ENCODE measurements at regions not wholly inside any gene's neighbourhood (a gene's known extent, or its start where the extent isn't known, plus 50 kb on each side); places are given as distances from the start of the nearest gene placed in this dataset.

DNA sequence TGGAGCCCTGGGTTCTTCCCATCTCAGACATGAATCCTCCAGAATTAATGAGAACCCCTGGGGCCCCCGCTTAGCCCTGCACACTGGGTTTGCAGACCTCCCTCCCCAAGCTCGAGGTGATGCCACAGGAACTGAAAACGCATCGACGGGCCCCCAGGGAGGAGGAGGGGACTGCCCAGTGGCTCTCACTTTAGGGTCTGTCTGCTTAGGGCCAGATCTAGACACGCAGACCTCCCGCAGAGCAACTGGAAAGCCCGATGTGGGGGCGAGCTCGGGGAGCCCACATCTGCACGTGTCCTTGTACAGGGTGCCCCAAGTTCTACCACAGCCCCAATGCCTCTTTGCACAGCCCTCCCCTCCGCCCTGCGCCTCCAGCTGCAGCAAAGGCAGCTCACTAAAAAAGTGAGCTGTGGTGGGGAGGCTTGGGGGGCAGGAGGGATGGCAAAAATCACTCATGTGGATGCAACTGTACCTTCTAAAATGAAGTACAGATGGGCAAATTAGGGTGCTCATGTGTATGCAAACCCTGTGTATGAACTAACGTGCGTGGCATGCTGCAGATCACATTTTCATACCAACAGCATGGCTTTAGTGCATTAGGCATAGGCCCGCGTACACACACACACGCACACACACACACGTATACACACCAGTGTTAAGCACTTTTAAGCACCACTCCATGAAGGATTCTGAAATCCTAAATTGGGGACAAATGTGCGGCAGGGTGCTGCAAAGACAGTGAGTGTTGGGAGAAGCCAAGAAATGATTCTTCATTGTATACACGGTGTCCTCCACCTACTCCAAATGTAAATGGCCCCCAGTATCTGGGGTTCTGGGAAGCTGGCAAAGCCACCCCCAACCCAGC is 99.9 kb upstream of the MAP1LC3B2 start:
- DNase-seq (ENCODE audit: low read depth), result no peak

DNA sequence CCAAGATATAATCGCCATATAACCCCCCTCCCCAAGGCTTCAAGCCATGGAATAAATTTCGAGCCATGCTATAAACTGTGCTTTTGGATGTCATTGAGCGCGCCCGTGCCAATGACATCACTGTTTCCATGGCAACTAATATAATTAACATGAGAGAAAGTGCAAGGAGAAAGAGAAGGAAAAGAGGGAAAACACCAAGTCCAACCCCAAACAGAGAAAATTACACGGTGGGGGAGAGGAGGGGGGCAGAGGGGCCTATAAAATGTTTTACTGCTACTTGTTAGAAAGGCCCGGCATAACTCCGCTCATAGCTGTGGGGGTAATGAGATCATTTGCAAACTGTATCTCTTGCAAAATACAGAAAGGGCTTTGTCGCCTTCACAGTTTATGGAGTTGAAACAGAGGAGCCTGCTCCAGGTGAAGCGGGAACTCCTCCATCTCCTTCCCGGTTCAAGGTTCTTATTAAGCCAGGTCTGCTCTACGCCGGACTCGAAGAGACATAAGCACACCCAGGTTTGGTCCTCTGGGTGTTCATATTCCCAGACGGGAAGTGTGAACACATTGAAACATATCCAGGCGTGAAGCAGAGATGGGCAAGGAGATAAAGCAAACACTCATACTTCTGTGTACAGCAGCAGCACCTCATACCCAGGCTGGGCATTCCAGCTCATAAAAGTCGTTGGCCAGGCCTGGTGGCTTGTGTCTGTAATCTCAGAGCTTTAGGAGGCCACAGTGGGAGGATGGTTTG is 99.1 kb upstream of the MAP1LC3B2 start:
- no peak for DNase-seq (ENCODE audit: low read depth)

DNA sequence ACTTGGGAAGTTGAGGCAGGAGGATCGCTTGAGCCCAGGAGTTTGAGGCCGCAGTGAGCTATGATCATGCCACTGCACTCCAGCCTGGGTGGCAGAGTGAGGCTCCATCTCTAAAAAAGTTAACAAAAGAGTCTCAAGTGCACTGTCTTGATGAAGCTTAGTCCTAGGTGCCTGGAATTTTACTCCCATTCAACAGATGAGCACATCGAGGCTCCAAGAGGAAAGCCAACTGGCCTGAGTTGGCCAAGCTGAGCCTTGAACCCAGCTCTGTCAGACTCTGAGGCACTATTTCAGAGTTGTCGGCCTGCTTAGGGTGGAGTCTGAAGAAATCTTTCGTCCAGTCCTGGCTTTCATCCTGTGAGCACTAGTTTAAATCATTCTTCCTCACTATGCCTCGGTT is 98.1 kb upstream of the MAP1LC3B2 start:
- no peak for DNase-seq (ENCODE audit: low read depth)

DNA sequence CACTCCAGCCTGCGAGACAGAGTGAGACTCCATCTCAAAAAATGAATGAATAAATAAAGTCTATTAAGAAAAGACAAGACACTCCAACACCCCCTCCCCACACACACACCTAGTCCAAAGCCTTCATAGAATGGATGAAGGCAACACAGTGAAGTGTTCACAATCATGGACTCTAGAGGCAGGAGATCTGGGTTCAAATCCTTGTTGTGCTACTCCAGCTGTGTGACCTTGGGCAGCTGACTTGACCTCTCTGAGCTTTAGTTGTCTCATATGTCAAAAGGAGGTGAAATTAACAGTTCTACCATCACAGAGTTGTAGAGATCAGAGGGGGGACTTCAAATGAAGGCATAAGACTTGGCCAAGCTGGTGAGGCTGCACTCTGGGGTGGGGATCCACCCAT is 95.8 kb upstream of the MAP1LC3B2 start:
- DNase-seq (ENCODE audit: low read depth), result no peak

DNA sequence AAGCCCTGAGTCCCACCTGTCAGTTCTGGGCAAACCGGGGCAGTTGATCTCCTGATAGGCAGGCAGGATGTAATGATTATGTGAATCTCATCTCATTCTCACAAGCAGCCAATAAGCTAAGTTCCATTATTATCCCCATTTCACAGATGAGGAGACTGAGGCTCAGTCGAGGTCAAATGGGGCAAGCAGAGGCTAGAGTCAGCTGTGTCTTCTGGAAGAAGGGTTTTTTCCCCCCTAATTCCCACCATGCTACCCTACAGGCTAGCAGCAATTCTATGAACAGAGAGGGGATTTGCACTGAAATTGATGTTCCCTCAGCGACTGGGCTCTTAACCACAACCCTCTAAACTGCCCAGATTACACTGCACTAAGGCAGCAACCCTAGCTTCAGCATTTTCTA is 93.8 kb upstream of the MAP1LC3B2 start:
- no peak for DNase-seq (ENCODE audit: low read depth)

DNA sequence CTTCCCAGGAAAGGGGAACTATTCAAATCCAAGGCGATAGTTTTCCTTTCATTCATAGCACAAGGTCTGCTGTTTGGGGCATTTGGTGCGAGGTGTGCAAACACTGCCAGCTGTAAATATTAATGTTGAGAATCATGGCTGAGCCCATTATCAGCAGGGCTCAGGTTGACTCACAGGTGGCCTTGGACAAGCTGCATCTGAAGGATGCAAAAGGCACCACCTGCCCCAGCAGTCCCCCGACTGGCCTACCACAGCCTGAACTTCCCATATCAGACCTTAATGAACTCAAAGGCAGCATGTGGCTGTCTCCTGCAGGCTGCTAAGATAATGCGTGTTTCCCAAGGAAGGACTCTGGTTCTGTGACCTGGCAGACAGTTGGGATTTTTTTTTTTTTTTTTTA is 93.3 kb upstream of the MAP1LC3B2 start:
- no peak for DNase-seq (ENCODE audit: low read depth)

DNA sequence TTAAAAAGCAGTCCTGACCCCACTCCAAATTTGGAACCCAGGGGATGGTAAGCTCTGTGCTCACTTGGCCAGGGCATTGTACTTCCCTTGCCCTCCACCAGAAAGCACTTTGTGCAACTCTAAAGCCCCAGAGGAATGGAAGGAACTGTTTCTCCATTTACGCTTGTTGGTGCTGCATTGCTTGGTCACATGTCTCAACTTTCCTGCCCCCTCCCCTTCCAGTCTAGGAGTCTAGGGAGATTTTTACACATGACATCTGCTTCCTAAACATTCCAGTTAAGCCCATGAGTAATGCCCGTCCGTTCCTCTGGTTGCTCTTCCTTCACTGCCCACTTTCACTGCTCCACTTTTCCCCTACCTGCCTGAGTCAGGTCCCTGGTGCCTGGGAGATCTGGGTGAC is 92.6 kb upstream of the MAP1LC3B2 start:
- peak; percentile 75 for DNase-seq (ENCODE audit: low read depth)

DNA sequence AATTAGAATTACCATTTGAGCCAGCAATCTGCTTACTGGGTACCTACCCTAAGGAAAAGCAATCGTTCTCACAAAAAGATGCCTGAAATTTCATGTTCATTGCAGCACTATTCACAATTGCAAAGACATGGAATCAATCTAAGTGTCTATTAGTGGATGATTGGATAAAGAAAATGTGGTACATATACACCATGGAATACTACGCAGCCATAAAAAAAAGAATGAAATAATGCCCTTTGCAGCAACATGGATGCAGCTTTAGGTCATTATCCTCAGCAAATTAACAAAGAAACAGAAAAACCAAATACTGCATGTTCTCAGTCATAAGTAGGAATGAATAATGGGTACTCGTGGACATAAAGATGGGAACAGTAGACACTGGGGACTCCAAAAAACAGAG is 89.8 kb upstream of the MAP1LC3B2 start:
- no peak for DNase-seq (ENCODE audit: low read depth)

DNA sequence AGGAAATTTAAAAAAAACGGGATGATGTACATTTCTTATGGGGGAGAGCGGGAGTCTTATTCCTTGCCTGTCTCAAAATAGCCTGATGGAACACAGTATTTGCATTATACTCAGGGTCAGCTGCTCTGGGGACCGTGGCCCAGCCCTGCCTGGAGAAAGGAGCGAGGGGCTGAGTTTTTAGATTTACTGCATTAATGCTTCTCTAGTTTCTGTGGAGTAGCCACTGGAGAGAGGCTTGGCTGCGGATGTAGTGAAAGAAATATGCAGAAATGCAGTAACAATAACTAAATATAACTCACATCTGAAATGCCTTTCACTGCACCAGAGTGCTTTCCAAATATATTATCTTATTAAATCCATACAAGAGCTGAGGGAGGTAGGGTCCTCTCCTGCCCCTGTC is 87.6 kb upstream of the MAP1LC3B2 start:
- no peak for DNase-seq (ENCODE audit: low read depth)

DNA sequence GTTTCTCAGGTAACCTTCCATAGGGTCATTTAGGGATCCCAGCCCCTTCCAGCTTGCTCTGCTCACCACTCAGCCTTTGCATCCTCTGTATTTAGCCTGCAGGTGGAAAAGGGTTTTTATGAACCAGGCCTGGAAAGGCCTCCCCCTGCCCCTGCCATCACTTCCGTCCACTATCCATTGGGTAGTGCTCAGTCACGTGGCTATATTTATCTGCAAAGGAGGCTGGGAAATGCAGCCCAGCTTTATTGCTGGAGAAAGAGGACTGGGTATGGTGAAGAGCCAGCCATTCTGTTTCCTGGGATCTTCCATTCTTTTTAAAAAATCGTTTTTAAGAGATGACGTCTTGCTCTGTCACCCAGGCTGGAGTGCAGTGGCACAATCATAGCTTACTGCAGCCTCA is 87.0 kb upstream of the MAP1LC3B2 start:
- no peak for DNase-seq (ENCODE audit: low read depth)

DNA sequence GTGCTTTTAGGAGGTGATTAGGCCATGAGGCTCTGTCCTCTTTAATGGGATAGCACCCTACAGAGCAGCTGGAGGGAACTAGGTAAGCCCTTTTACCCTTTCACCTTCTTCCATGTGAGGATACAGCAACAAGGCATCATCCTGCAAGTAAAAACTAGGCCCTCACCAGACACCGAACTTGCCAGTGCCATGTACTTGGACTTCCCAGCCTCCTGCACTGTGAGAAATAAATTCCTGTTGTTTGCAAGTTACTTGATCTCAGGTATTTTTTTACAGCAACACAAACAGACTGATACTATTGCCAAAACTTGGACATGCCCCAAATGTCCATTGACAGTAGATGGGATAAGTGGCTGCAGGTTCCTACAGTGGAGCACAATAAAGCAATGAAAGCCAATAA is 85.8 kb upstream of the MAP1LC3B2 start:
- no peak for DNase-seq (ENCODE audit: low read depth)

DNA sequence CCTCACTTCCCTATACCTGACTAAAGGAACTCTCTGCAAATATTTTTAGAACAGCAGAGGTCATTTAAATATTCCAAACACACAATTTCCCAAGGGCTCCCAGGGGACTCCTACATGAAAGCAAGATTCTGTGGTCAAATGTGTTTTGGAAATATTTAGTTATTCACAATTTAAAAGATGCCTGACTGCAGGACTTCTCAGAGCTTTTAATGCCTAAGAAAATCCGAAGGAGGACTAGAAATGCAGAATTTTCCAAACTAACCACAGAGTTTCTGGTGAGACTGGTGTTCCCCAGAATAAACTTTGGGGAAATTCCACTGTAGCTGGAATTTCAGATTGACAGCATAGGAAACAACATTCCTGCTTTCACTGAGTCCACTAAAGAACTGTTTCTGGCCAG is 84.8 kb upstream of the MAP1LC3B2 start:
- no peak for DNase-seq (ENCODE audit: low read depth)

DNA sequence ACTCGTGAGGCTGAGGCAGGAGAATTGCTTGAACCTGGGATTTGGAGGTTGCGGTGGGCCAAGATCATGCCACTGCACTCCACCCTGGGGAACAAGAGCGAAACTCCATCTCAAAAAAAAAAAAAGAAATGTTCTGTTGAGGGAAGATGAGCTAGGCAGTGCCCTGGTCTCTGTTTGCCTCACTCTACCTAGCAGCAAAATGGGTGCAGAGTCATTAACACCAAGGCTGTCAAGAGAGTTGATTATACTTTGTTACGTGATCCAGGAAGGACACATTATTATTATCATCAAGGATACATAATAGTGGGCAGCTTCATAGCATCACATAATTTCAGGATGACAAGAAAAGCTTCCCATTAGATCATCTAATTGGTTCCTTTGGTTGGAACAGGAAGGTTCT is 84.3 kb upstream of the MAP1LC3B2 start:
- no peak for DNase-seq (ENCODE audit: low read depth)

DNA sequence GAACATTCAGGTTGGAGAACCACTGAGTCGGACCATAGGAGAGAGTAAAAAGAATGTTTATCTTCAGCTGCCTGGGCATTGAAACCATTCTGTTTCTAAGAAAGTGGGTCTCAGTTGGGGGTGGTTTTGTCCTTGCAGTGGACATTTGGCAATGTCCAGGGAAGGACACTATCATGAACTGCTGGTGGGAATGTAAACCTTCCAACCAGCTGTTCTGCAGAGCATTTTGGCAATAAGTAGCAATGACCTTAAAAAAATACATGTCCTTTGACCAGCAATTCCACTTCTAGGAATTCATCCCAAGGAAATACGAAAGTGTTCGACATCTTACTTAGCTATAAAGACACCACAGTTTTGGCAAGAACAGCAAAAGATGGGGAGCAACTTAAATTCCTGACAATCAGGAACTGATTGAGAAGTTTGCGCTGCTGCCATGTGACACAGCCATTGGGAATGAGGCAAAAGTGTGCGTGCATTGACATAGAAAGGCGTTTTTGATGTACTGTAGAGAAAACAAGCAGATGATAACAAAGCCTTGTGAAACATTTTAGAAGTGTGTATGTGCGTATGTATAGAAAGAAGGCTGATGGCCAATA is 82.9 kb upstream of the MAP1LC3B2 start:
- no peak for DNase-seq (ENCODE audit: low read depth)

DNA sequence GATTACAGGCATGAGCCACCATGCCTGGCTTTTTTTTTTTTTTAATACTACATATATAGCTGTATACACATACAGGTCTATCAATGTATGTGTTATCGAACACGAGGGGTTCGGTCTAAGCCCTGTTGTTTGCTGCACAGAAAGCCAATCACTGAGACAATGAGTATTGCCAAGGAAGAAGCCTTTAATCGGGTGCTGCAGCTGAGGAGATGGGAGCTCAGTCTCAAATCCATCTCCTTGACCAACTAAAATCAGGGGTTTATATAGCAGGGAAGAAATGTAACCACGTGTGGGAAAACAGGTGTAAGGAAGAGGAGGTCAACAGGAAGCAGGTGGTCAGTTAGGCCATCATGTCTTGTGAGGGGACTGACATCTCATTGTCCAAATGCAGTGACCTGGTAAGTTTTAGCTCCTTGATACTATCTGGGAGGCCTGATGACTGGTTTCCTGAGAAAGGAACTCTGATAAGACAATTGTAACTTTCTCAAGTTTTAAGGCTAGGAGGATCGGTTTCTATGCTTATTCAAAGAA is 80.9 kb upstream of the MAP1LC3B2 start:
- DNase-seq (ENCODE audit: low read depth), result no peak

DNA sequence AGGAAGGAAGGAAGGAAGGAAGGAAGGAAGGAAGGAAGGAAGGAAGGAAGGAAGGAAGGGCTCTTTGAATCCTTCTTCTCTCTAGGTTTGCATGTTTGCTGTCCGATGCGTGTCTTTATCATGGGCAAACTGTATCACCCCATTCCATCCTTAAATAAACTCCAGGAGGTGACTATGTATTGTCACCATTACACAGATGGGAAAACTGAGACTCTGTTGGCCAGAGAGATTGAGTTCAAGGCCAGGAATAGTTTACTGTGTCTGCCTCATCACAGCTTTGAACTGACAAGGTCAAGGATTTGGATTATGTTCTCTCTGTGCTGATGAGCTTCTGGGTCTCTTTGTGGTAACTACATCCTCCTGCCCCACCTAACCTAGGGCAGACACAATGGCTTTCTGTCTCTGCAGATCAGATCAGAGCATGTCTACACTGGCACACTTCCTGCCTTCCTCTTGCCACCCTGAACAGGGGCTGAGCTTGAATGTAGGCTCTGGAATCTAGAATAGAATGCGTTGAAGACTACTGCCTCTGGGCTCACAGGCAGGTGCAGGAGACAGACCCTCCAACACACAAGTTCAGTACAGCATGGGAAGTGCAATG is 78.9 kb upstream of the MAP1LC3B2 start:
- no peak for DNase-seq (ENCODE audit: low read depth)

DNA sequence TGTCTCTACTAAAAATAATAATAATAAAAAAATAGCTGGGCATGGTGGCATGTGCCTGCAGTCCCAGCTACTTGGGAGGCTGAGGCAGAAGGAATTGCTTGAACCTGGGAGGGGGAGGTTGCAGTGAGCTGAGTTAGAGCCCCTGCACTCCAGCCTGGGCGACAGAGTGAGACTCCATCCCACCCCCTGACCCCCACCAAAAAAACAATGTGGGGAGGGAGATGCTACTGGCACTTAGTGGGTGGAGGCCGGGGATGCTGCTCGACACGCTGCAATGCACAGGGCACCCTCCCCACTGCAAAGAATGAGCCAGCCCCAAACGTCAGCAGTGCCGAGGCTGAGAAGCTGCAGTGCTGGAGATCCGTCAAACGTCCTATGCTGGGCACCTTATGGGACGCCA is 77.5 kb upstream of the MAP1LC3B2 start:
- DNase-seq (ENCODE audit: low read depth), result no peak

DNA sequence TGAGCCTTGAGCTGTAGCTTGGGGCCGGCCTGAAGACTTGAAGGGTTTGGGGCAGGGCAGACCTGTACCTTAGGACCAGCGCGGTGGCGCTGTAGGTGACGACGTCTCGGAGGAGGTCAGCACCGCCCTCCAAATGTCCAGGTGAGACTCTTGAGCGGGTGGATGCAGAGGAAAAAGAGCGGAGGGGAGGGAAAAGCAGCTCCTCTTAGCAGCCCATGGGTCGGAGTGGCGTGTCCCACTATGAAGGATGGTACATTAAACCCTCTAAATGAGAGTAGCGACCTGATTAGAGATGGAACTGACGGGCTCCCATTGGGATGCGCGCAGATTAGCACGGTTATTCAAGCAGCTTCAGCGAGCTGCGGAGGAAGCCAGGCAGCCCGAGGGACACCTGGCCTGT is 77.0 kb upstream of the MAP1LC3B2 start:
- DNase-seq (ENCODE audit: low read depth), result no peak

DNA sequence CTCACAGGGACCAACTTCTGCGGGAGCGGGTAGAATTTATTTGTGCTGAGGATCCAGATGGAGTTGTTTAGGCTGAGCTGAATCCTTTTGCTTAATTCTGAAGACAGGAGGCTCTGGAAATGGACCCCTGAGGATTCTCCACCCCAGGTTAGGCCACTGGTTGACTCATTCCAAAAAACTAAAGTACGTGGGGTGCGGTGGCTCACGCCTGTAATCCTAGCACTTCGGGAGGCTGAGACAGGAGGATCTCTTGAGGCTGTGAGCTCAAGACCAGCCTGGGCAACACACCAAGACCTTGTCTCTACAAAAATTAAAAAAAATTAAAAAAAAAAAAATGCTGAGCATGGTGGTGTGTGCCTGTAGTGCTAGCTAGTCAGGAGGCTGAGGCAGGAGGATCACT is 76.3 kb upstream of the MAP1LC3B2 start:
- no peak for DNase-seq (ENCODE audit: low read depth)

DNA sequence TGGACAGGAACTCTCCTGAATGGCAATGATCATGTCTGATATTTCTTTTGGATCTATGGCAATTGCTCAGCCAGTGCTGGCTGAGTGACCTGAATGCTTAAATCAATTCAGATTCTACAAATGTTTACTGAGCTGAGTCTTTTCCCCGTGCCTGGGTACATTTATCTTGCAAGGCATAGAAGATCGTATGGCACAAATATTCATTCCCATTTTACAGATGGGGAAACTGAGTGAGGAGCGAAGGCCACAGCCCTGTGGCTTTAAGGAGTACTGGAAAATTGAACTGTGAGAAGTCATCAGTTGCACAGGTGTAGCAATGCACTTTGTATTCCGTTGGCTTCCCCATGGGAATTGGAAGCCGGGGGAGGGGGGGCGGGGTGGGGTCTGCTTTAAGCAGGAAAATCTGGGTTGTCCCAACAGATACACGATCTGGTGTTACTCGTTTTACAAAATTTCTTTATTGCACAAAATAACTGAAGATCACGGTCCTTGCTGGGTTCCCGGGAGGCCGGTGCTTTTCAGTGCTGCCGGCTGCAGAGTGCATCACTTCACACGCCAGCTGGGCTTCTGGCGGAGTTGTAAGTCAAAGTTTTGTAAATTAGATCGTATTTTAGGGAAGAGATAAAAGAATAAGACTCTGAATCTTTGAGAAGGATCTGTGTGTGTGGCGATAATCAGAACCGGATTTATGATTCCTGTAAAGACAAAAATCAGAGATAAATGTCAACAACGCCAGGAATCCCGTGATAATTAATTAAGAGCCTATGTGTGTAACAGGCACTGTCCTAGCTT is 75.0 kb upstream of the MAP1LC3B2 start:
- no peak for DNase-seq (ENCODE audit: low read depth)

DNA sequence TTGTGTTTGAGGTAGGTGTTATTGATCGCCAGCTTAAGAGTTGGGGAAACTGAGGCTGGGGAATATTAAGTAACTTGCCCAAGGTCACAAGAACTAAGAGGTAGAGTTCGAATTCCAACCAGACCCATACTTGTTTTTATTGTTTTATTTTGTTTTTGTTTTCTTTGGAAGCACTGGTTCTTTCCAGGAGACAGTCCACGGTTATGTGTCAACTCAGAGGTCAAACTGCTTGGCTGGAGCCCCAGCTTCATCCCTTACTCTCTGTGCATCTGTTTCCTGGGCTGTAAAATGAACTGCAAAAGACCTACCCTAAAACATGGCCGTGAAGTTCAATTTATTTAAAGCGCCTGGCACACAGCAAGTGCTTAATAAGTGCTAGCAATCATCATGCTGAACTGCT is 74.4 kb upstream of the MAP1LC3B2 start:
- DNase-seq (ENCODE audit: low read depth), result no peak

DNA sequence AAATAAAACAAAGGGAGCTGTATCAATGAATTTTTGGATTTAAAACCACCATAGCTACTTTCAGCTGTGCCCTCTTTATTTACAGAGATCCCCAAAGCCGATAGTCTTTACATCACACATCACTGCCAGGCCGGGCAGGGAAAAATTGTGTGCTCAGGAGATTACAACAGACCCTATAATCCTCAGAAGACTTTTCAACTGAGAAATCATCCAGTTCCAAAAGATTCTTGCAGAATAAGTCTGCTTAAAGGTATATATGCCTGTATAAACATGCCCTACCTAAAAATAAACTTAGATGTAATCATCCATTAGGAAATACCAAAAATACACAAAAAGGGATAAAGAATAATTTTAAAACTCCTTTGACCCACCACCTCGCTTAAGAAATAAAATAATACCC is 70.1 kb upstream of the MAP1LC3B2 start:
- DNase-seq (ENCODE audit: low read depth), result peak; percentile 48

All from amniotic epithelial cell (primary cell).